ENCODE measurements at regions not wholly inside any gene's neighbourhood (a gene's known extent, or its start where the extent isn't known, plus 50 kb on each side); places are given as distances from the start of the nearest gene placed in this dataset.
"Not testable (repeated sequence)": the region's sequence is repeated elsewhere in the genome, so short reads cannot be mapped to it uniquely, and the experiment has no call there.

- not testable (repeated sequence) for TF ChIP-seq CTCF (IDR thresholded peaks at IDR 0.05); POLR2A (IDR thresholded peaks at IDR 0.05; ENCODE audit: low read depth)
Observed at GRCh38 chr1:143805374-143805773, 166.4 kb downstream of the FAM72C start.
